8988T (cell line): ENCODE measurements at regions not wholly inside any gene's neighbourhood (a gene's known extent, or its start where the extent isn't known, plus 50 kb on each side); places are given as distances from the start of the nearest gene placed in this dataset.

Experiments used
- DNase-seq: peaks from one replicate; pipeline ENCODE4 v3.0.0; 2011

DNA sequence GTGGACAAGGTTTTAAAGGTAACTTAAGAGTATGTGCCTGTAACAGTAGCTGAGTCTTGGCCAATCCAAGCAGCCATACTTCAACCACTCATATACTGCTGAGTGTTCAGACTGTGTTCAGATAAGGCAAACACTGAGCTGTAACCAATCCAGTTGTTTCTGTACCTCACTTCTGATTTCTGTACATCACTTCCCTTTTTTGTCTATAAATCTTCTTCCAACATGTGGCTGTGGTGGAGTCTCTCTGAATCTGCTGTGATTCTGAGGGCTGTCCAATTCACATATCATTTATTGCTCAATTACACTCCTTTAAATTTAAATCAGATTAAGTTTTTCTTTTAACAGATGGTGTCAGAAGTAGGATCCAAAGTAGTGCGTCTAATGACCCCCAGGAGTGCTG, 149.5 kb upstream of the PHF14 start:
- no peak for DNase-seq

DNA sequence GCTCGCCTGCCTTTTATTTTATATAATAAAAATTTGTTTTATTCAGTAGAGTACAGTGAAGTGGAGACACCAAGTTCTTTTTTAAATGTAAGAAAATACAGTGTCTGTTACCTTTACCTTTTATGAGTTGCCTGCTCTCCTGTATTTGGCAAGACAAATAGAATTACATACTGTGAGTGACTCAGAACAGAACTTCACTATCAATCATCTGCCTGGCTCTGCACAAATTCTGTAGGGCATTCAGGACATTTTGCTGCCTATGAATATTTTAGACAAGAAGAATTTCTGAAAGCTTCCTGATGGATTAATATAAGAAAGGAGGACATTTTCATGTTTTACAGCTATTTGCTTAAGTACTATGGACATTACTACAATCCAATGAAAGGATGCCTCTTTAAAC, 135.4 kb upstream of the PHF14 start:
- no peak for DNase-seq

DNA sequence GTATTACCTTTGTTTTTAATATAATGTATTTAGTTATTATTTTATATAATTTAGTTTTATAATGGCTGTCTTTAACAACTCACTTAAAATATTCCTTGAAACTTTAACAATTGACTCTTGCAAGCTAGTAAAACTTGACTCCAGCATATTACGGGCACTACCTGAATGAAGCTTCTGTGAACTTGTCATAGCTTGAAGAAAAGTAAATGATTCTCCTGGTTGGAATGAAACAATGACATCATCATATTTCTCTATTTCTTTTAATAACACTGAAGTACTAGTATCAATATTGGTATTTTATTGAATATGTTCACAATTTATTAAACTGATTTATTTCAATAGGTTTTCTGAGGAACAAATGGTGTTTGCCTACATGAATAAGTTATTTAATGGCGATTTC, 128.4 kb upstream of the PHF14 start:
- no peak for DNase-seq

DNA sequence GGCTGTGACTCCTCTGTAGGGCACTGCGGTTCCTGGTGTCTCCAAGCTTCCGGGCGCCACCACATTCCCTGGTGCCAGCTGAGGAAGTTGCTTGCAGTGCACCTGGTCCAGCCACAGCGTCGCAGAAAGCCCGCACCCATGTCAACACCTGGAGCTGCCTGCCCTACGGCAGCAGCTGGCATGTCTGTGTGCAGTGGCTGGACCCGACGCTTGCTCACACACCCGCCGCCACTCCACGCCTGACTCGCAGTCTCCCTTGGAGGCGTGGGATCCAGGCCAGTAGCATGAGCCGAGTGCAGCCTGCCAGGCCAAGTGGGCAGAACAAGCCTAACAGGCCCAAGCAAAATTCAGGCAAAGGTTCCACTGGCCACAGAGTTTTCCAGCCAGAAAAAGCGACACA, 118.1 kb upstream of the PHF14 start:
- DNase-seq: no peak

DNA sequence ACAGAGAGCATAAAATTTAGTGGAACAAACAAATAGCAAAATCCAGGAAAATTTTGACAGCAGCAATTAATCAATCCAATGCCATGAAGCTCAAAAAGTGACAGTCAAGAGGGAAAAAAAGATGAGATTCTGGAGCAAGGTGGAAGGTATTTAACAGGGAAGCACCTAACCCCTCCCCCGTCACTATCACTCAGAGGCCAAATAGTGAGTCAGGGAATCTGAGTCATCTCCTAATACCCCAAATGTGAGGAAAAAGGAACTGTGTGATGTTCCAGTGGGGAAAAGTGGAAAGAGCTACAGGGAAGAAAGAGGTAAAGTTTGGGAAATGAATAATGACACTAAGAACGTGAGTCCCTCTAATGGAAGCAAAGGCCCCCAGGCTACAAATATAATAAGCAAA, 113.2 kb upstream of the PHF14 start:
- no peak for DNase-seq

DNA sequence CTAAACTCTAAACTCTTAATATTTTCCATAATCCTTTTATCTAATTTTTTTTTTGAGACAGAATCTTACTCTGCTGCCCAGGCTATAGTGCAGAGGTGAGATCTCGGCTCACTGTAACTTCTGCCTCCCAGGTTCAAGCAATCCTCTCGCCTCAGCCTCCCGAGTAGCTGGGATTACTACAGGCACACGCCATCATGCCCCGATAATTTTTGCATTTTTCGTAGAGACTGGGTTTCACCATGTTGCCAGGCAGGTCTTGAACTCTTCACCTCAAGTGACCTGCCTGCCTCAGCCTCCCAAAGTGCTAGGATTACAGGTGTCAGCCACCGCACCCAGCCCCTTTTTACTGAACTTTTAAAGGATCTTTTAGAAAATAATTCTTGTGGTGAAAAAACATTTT, 110.2 kb upstream of the PHF14 start:
- no peak for DNase-seq

DNA sequence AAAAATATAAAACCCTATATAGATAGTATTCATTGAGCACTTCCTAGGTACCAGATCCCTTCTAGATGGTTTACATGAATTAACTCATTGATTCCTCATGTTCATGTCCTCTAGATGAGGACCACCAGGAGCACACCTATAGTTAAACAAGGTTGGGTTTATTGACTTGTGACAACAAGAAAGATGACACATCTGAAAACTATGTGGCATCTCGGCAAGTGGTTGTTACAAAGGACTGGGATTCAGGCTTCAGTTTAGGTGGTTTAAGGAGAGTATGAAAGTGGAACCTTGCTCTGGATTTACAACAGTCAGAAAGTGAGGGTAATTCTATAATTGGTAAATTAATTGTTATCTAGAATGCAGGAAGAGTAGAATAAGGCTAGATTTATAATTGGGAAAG, 99.0 kb upstream of the PHF14 start:
- no peak for DNase-seq

DNA sequence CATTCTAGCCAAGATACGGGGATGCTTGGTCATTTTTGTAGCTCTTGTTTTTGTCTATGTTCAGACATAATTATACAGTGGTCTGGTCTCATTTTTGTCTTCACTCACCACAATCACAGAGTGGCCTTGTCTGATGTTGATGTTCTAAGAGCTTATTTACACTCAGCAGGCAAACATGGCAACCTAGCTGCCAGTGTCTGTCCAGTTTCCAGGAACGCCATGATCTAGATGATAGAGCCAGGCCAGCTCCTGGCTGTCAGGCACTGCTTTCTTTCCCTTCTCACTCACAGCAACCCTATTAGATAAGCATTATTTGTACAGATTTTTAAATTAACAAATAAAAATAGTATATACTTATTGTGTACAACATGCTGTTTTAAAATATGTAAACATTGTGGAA, 98.6 kb upstream of the PHF14 start:
- no peak for DNase-seq

DNA sequence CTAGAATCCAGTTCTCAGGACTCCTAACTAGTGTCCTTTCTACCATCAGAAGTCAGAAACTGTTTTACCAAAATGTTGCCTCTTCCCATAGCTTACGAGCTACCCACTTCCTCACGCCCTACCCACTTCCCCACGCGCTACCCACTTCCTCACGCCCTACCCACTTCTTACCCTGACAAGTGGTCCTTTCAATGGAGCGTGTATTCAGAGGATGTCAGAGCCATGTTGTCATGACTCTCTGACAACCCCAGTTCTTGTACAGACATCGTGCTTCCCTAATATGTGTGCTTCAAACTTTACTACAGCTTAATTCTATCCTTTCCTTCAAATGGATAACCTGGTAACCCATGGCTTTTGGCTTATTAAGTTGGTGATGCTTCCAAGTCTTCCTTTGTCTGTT, 84.8 kb upstream of the PHF14 start:
- no peak for DNase-seq

DNA sequence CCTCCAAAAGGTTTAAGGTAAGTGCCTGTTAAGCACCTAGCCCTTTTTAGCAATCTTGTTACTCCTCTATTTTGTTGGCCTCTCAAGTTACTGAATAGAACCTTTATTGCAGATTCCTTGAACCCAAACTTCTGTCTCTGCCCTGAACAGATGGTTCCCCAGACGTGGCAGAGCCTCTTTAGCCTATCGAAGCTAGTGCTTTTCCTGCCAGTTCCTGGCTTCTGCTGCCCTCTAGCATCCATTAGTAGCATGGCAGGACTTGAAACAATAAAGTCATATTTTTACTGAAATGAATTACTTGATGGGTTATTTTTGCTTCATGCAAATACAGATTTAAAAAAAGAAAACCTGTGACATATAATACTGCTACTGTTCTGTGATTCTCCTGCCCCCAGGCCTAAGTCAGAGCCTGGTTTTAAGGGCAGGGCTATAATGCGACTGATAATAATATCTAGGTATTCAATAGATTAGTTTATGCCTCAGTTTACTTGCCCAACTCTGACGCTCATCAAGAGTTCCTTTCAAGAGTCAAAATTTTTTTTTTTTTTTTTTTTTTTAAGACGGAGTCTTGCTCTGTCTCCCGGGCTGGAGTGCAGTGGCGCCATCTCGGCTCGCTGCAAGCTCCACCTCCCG, 84.3 kb upstream of the PHF14 start:
- DNase-seq: peak; percentile 5

DNA sequence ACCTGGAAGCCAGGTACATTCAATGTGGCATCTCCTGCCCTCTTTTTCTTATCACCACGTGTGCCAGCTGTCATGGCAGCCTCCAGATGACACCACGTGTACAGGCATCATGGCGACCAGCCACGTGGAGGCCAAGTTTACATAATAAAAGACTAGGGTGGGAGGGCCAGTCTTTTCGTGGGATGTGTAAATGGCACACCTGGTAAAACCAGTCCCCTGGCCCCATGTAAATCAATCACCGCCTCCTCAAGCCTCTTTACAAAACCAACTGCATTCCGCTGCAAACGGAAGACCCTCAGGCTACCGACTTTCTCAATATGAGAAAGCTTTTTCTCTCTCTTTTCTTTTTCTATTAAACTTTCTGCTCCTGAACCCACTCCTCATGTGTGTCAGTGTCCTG, 65.1 kb upstream of the PHF14 start:
- DNase-seq: no peak

DNA sequence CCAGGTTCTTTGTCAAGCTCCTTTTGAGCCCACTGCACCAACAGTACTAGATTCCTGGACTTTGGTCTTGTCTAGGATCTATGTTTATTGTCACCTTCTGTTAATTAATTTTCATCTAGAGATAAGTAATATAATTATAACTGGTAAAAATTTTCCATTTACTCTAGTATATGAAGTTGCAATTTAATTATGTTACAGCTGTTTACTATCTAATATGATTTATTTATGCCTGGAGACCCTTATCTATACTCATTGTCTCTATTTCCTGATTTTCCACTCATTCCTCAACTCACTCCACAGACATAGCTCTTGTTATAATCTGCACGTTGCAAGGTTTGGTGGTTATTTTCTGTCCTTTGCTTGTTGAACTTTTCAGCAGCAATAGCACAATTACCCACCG, 63.2 kb upstream of the PHF14 start:
- DNase-seq: no peak

DNA sequence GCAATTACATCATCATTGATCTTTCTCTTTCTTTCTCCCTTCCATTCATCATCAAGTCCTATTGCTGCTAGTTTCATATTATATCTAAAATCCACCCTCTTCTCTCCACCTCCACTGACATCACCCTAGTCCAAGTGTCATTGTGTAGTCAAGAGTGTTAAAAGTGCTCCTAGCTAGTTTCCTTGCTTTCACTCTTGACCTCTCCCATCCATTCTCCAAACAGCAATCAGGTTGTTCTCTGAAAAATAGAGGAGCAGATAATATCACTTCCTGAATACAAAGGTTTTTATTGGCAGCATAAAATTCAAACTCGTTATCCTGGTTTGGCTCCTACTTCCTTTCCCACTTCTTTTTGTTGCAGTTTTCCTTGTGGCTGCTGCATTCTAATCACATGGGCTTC, 61.6 kb upstream of the PHF14 start:
- no peak for DNase-seq

DNA sequence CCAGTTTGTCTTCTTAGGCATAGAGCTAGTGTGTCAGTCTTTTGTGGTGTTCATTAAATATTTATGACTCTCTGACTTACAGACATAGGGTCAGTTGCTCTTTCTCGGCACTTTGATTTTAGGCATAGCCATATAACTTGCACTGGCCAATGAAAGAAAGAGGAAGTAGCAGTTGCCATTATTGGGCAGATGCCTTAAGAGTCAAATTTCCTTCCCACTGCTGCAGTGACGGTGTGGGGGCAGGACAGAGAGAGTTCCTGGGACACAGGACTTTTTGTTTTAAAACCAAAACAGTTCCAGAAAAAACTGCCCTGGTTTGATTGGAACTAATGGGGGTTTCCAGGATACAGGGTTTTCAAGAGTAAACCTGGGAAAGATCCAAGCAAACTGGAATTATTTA, 60.2 kb upstream of the PHF14 start:
- no peak for DNase-seq

DNA sequence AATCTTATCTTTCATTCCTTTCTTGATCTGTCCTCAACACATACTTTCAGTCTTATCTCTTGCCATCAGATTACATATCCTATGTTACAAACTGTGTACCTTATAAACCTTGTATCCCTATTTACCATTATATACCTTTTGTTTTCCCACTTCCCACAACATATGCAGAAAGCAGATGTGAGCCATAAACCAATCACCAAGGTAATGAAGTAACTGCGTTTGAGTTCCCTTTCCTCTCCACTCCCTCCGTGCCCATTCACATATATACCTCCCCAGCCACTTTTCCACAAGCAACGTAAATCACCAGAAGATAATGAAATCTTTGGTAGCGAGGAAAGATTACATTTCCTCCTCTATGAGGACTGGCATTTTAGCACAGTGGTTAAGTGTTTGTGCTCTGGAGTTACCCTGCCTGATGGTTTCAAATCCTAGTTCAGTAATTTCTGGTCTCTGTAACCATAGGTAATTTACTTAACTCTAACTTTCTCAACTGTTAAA, 55.5 kb upstream of the PHF14 start:
- DNase-seq: no peak

DNA sequence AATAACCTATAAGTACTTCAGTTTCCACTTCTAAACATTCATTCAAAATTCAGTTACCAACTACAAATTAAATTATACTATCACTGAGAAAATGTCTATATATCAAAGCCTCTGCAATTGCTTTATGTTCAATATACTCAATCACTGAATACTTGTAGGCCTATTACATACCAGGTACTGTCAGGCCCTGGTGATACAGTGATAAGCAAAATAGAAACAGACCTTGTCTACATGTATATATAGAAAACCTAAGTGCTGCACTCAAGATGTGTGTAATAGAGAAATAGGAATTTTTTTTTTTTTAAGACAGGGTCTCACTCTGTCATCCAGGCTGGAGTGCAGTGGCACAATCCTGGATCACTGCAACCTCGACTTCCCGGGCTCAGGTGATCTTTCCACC, 53.7 kb upstream of the PHF14 start:
- DNase-seq: no peak
